ENCODE measurements at regions not wholly inside any gene's neighbourhood (a gene's known extent, or its start where the extent isn't known, plus 50 kb on each side); places are given as distances from the start of the nearest gene placed in this dataset.
A peak's percentile ranks its signal among the peaks of the same experiment; 100 is the strongest.

- DNase-seq (no peak), ATAC-seq (ENCODE audit: poor library complexity) (no peak)
- intact Hi-C loops (cut with DNase I) = no loop called here
Observed at GRCh38 chr4:123866796-123867195, 470.2 kb downstream of the SPRY1 start.

DNA sequence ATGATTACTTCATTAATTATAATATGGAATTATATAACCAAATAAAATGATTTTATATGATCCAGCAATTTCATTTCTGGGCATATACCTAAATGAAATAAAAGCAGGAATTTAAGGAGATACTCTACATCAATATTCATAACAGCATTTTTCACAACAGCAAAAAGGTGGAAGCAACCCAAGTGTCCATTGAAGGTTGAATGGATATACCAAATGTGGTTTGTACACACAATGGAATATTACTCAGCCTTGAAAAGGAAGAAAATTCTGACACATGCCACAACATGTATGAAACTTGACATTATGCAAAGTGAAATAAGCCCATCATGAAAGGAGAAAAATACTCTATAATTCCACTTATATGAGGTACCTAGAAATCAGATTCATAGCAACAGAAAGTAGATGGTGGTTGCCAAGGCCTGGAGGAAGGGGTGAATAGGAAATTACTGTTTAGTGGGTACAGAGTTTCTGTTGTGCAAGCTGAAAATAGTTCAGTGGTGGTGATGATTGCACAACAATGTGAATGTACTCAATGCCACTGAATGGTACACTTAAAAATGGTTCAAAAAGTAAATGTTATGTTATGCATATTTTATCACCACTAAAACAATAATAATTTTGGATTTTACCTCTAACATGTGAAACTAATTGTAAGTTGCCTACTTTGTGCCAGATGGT lies 471.5 kb downstream of the SPRY1 start:
- intact Hi-C loops (cut with DNase I) = no loop called here
- ATAC-seq (ENCODE audit: poor library complexity) (no peak), DNase-seq (no peak)

- intact Hi-C loops (cut with DNase I) = no loop called here
- DNase-seq (no peak), ATAC-seq (ENCODE audit: poor library complexity) (peak; percentile 61)
Observed at GRCh38 chr4:123869286-123870215, 473.0 kb downstream of the SPRY1 start.

DNA sequence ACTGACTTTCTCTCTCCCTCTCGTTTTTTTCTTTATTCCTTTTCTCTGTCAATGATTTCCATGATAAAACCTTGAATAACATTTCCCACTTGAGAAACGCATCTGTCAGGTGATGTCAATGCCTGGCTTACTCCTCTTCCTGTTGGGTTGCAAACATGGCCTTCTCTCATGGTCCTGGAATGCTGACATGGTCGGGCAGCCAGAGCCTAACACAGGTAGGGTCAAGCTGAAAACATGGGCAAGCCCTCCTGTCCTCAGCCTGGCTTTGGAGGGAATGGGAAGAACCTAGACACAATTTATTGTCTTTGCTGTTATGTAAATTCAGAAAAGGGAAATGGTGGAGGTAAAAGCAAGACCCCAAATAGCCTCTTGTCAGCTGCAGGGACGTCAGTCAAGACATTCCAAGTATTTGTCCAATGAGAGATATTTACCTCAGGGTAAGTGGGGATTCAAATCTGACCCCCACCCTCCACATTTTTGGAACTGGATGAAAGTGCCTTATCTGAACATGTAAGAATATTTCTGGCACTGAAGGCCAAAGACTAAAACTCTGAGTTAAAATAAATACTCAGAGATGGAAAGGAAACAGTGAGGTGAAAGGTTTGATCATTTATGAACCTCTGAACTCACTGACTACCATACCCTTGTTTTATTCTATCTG lies 473.8 kb downstream of the SPRY1 start:
- ATAC-seq (ENCODE audit: poor library complexity) (peak; percentile 12), DNase-seq (no peak)
- intact Hi-C loops (cut with DNase I) = no loop called here

- intact Hi-C loops (cut with DNase I) = no loop called here
- no peak for DNase-seq
- ATAC-seq (ENCODE audit: poor library complexity) = peak; percentile 21
Observed at GRCh38 chr4:123871341-123871740, 474.7 kb downstream of the SPRY1 start.

DNA sequence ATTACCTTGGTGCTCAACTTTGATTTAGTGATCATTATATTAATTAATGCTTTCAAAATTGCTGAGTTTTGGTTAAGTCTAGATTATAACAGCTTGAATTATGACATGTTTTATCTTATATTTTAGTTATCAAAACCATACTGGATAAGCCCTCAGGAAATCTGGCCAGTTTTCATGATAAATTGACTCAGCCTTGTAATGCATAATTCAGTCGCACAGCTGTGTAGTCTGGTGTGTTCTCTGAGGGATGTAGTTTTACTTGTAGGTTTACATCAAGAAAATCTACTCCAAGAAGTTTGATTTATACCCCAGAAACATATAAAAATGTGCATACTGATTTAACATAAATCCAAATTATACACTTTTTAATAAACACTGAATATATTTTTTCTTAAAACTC lies 477.5 kb downstream of the SPRY1 start:
- no peak for ATAC-seq (ENCODE audit: poor library complexity)
- DNase-seq = no peak
- intact Hi-C loops (cut with DNase I) = no loop called here

DNA sequence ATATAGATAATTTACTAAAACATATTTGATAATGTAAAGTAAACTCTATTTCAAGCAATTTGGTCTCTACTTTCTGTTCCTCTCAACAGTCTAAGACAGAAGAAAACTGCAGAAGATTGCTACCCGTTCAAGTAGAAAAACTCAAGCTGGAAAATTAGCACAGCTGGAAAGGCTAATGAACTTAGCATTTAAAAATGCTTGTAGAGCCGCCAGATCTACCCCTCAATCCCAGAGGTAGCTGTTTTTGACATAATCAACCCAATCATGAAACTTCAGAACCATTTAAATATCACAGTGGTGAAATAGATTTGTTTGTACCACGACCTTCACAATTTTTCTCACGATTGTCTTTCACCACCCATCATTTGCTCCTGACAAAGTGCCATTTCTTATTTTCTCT lies 479.5 kb downstream of the SPRY1 start:
- DNase-seq (no peak), ATAC-seq (ENCODE audit: poor library complexity) (peak; percentile 58)
- intact Hi-C loops (cut with DNase I) = no loop called here

DNA sequence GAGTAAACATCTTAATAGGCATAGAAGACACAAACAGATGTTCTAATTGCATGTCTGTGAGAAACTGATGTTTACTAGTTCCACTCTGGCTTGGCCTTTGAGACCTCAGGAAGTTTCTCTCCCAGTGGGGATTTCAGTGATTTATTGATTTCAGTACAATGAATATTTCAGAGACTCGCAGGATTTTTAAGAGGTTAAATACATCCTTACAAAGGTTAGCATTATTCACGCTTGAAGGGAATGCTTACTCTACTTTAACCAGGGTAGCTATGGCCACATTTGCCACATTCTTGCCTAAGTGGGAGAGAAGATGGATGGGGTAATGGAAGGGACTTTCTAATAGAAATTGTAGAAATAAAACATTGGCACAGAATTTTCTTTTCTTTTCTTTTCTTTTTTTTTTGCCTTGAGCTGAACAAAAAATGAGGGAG lies 480.1 kb downstream of the SPRY1 start:
- ATAC-seq (ENCODE audit: poor library complexity) (peak; percentile 50), DNase-seq (no peak)
- intact Hi-C loops (cut with DNase I) = no loop called here

- intact Hi-C loops (cut with DNase I) = no loop called here
- peak; percentile 40 for ATAC-seq (ENCODE audit: poor library complexity)
- no peak for DNase-seq
Observed at GRCh38 chr4:123877551-123877950, 481.0 kb downstream of the SPRY1 start.

GRCh38 chr4:123878976-123879375 lies 482.4 kb downstream of the SPRY1 start:
- intact Hi-C loops (cut with DNase I) = no loop called here
- no peak for DNase-seq
- ATAC-seq (ENCODE audit: poor library complexity) = no peak

DNA sequence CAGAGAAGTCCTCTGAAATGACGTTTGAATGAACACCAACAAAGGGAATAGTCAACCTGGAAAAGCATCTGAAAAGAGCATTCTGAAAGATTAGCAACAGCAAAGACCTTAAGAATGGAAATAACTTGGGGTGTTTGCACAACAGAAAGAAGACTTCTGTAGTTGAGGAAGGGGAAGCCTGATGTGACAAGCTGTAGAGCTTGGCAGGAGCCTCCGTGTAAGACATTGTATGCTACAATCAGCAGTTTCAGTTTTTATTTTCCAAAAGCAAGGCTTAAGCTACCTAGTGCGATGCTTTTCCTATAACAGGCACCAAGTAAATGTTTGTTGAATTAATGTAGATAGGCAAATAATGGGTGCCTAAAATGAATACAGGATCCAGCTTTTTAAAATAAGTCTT lies 484.0 kb downstream of the SPRY1 start:
- ATAC-seq (ENCODE audit: poor library complexity) = no peak
- intact Hi-C loops (cut with DNase I) = no loop called here
- no peak for DNase-seq

DNA sequence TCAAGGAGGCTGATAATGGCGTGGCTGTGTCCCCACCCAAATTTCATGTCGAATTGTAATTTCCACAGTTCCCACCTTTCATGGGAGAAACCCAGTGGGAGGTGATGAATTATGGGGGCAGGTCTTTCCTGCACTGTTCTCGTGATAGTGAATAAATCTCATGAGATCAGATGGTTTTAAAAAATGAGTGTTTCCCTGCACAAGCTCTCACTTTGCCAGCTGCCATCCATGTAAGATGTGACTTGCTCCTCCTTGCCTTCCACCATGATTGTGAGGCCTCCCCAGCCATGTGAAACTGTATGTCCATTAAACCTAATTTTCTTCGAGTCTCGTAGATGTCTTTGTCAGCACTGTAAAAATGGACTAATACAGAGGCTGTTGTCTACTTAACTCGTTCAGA lies 488.3 kb downstream of the SPRY1 start:
- ATAC-seq (ENCODE audit: poor library complexity) = no peak
- DNase-seq = no peak
- intact Hi-C loops (cut with DNase I) = no loop called here

GRCh38 chr4:123889507-123889906 lies 492.9 kb downstream of the SPRY1 start:
- intact Hi-C loops (cut with DNase I) = no loop called here
- ATAC-seq (ENCODE audit: poor library complexity) (no peak), DNase-seq (no peak)

DNA sequence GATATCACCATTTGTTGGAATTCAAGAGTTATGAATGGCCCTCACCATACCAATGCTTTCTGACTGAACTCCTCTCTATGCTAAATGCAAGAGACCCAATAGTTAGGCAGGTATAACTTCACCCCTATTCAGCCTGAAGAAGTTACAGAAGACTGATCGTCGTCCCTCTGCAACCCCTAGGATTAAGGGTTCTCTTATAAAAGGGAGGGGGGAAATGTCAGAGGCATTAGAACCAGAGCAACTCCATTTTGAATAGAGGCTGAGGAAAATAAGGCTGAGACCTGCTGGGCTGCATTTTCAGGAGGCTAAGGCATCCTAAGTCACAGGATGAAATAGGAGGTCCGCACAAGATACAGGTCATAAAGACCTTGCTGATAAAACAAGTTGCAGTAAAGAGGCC lies 494.3 kb downstream of the SPRY1 start:
- DNase-seq (no peak), ATAC-seq (ENCODE audit: poor library complexity) (no peak)
- intact Hi-C loops (cut with DNase I) = no loop called here

DNA sequence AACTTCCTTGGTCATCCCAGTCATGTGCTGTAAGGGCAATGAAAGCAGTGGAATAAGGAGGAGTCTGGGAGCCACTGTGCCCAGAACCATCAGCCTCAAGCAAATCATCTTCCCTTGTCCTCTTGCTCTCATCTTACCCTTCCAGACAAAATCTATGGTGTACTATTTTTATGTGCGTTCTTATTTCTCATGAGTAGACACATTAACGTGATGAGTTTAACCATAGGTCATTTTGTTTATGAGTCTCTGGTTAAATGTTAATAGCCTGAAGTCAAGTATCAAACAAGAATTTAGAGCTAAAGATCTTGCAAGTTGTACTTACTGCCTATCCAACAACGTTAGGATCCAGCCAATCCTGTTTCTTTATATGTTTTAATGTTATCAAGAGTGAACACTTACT lies 495.3 kb downstream of the SPRY1 start:
- ATAC-seq (ENCODE audit: poor library complexity) = no peak
- DNase-seq = no peak
- intact Hi-C loops (cut with DNase I) = no loop called here

DNA sequence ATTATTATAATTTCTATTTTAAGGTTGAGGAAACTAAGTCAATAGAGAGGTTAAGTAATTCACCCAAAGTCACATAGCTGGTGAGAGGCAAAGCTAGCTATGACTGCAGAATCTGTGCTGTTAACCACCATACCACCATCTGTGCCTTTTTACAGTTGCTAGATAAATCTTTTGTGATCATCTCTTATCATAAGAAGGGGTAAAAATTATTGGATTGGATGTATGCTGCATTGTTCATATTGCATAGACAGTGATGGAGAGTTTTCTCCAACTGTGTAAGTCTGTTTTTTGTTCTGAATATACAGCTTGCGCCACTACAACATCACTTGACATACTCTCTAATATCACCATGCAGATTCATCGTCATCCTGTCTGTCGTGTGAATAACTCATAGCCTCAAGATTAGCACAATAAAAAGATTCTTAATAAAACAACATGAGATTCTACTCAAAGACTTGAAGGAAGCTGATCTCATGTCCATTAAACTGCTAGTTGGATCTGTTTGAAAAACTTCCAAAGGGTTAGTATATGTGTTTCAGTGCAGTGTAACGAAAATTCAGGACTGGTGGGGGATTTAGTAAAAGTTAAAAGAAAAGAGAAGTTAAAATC lies 495.9 kb downstream of the SPRY1 start:
- intact Hi-C loops (cut with DNase I) = no loop called here
- no peak for DNase-seq
- ATAC-seq (ENCODE audit: poor library complexity) = peak; percentile 18

DNA sequence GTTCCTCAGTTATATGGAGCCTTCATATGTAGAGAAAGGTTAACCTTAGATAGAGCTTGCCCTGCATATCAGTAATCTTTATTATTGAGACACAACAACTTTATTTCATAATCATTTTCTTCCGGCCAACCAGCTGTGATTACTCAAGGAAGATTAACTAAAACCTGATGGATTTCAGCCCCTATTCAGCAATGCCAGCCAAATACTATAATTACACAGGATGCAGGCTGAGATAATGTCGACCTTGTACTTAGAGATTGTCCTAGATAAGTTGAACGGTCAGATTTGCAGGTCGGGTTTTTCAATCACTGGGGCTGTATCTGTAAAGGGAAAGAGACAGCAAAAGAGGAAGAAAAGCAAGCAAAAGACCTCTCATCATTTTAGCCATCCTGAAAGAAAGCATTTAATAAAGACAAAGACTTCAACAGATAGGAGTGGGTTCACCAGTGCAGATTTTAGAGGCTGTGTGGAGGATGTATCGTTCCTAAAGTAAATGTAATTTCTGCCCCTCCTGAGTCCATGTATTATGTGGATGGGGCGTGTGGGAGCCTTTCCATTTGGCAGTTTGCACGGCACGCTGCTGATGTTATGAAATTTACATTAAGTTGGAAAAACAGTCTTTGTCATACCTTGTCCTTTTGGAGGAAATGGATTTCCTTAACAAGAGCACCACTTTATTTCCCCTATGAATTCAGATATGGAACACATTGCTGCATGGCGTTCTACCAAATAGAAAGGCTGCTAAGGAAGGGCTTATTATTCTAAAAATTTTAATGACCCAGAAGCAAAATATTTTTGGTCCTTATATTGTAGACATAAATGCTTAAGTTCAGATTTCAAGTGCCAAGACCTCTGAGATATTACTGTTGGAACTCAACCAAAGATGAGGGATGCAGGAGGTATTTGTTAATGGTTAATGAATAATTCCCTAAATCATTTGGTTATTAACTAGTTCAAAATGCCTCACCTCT lies 496.7 kb downstream of the SPRY1 start:
- peak; percentile 55 for DNase-seq
- ATAC-seq (ENCODE audit: poor library complexity) = peak; percentile 78
- intact Hi-C loops (cut with DNase I) = no loop called here

- intact Hi-C loops (cut with DNase I) = no loop called here
Observed at GRCh38 chr4:123896446-123897071, 500.0 kb downstream of the SPRY1 start.

More at GRCh38 chr4:123896446-123897071, 500.0 kb downstream of the SPRY1 start:
- ATAC-seq (ENCODE audit: poor library complexity) (peak; percentile 71), DNase-seq (no peak)

Measured in Right ventricle myocardium superior (tissue), 1 donor.